Caco-2 (cell line): ENCODE measurements at regions not wholly inside any gene's neighbourhood (a gene's known extent, or its start where the extent isn't known, plus 50 kb on each side); places are given as distances from the start of the nearest gene placed in this dataset.

Source experiments
- BruUV-seq: library from RNA; stranded (reverse); fragments of 400-500 nt; replicated peaks from 2 replicates; lab custom pipeline; 2021; lab: Mats Ljungman, UMichigan
- CTCF ChIA-PET: fragments of 300-600 bp; sonication (Branson Sonifier 250); formaldehyde crosslinking; loops from one replicate; lab custom pipeline; 2022; ENCODE audit warnings: antibody characterized with exemption; lab: Charles Lee
- POLR2A ChIA-PET: fragments of 300-600 bp; sonication (Branson Sonifier 250); formaldehyde crosslinking; loops from one replicate; lab custom pipeline; 2022; ENCODE audit warnings: antibody characterized with exemption; lab: Charles Lee
- DNase-seq, 2 experiments: peaks; one replicate each; pipeline versions ENCODE4 v3.0.0 to v3.0.0-alpha.2; 2020 to 2022
- H3K27me3 ChIP-seq: replicated peaks from 2 replicates; pipeline ENCODE4 v1.6.0; 2011; ENCODE audit warnings: low read length; ENCODE audit not compliant: control insufficient read depth, insufficient read depth
- H3K36me3 ChIP-seq: 2 replicates; pipeline ENCODE4 v1.5.1; 2011; ENCODE audit warnings: low read length; ENCODE audit not compliant: control insufficient read depth, insufficient read depth
- H3K4me1 ChIP-seq: fragments of 250-450 bp; sonication (Bioruptor Pico); 2 replicates; pipeline ENCODE4 v1.5.1; 2020; ENCODE audit warnings: mild to moderate bottlenecking
- H3K4me3 ChIP-seq: 2 replicates; pipeline ENCODE4 v1.5.1; 2011; ENCODE audit warnings: low read depth, mild to moderate bottlenecking, control low read depth, low read length
- H3K9me3 ChIP-seq: fragments of 250-450 bp; sonication (Bioruptor Pico); 2 replicates; pipeline ENCODE4 v1.5.1; 2020; ENCODE audit warnings: mild to moderate bottlenecking, moderate library complexity
- H3K27ac Mint-ChIP-seq: one replicate; pipeline ENCODE4 v1.8.0; 2022; ENCODE audit warnings: mixed read lengths; ENCODE audit not compliant: unreplicated experiment
- H3K27me3 Mint-ChIP-seq: one replicate; pipeline ENCODE4 v1.8.0; 2022; ENCODE audit warnings: mixed read lengths; ENCODE audit not compliant: insufficient read depth, unreplicated experiment
- H3K36me3 Mint-ChIP-seq: one replicate; pipeline ENCODE4 v1.8.0; 2022; ENCODE audit warnings: mild to moderate bottlenecking, mixed read lengths; ENCODE audit not compliant: insufficient read depth, unreplicated experiment
- H3K4me1 Mint-ChIP-seq: one replicate; pipeline ENCODE4 v1.8.0; 2022; ENCODE audit warnings: low read depth, mixed read lengths; ENCODE audit not compliant: unreplicated experiment
- H3K4me3 Mint-ChIP-seq: one replicate; pipeline ENCODE4 v1.8.0; 2022; ENCODE audit warnings: mild to moderate bottlenecking, moderate library complexity, mixed read lengths; ENCODE audit not compliant: unreplicated experiment
- H3K9me3 Mint-ChIP-seq: one replicate; pipeline ENCODE4 v1.8.0; 2022; ENCODE audit warnings: mixed read lengths; ENCODE audit not compliant: unreplicated experiment
- CTCF ChIP-seq, 2 experiments: fragments of 200-600 bp in 1 of 2; IDR thresholded peaks; 1 replicate in 1 of 2; 2 replicates in 1 of 2; pipeline versions ENCODE4 v1.5.1 to v1.8.0; 2011 to 2022; ENCODE audit warnings: antibody characterized with exemption in 1 of 2, control low read depth in 1 of 2, inconsistent platforms in 1 of 2, low read depth in 1 of 2, low read length in 1 of 2, mild to moderate bottlenecking in 1 of 2, moderate library complexity in 1 of 2; ENCODE audit not compliant: insufficient read depth in 1 of 2, severe bottlenecking in 1 of 2, unreplicated experiment in 1 of 2
- intact Hi-C: fragments of 100-400 bp; cut with micrococcal nuclease; formaldehyde crosslinking; loops from one replicate; pipeline ENCODE4 v1.10.0; 2022; ENCODE audit not compliant: unreplicated experiment

GRCh38 chr4:138800421-138800820, 215.2 kb upstream of the NOCT start:
- Histone ChIP-seq H3K27me3 (no peaks in the 10 kb centered on the region), H3K9me3 (no peaks in the 10 kb centered on the region), H3K36me3 (no peaks in the 10 kb centered on the region), H3K4me1 (peaks cover 19% of the 10 kb centered on the region), H3K4me3 (no peak overlapping the region)
- Mint-ChIP-seq H3K27ac (no peak overlapping the region), H3K27me3 (no peaks in the 10 kb centered on the region), H3K4me3 (no peak overlapping the region), H3K4me1 (peaks cover 14% of the 10 kb centered on the region), H3K9me3 (no peaks in the 10 kb centered on the region), H3K36me3 (no peaks in the 10 kb centered on the region)
- no peak for TF ChIP-seq CTCF (IDR thresholded peaks at IDR 0.05; ENCODE audit: insufficient read depth in 1 of 2, low read depth in 1 of 2, low read length in 1 of 2, severe bottlenecking in 1 of 2, unreplicated experiment in 1 of 2)
- ChIA-PET POLR2A (no interaction called here), CTCF (no interaction called here)
- no peak for DNase-seq
- BruUV-seq: no TSS peak
- intact Hi-C loops: no loop called here

GRCh38 chr4:138798404-138798803, 217.2 kb upstream of the NOCT start:
- intact Hi-C loops: no loop called here
- ChIA-PET POLR2A (no interaction called here), CTCF (interaction anchor here (0.6 kb wide), 1 partner anchor 542 kb away, joined by 3 read pairs; no protein-coding TSS in a partner anchor)
- peaks cover 5% of the 10 kb centered on the region for H3K4me1 ChIP-seq
- no peak overlapping the region for H3K4me3 ChIP-seq
- Mint-ChIP-seq H3K9me3 (no peaks in the 10 kb centered on the region), H3K27me3 (no peaks in the 10 kb centered on the region), H3K27ac (no peak overlapping the region), H3K4me1 (peaks cover 8% of the 10 kb centered on the region), H3K36me3 (no peaks in the 10 kb centered on the region), H3K4me3 (no peak overlapping the region)
- BruUV-seq: no TSS peak
- DNase-seq: no peak
- no peak for TF ChIP-seq CTCF (IDR thresholded peaks at IDR 0.05; ENCODE audit: insufficient read depth in 1 of 2, low read depth in 1 of 2, low read length in 1 of 2, severe bottlenecking in 1 of 2, unreplicated experiment in 1 of 2)
- H3K27me3 ChIP-seq: no peaks in the 10 kb centered on the region
- H3K9me3 ChIP-seq: no peaks in the 10 kb centered on the region
- no peaks in the 10 kb centered on the region for H3K36me3 ChIP-seq

- no TSS peak for BruUV-seq
- Mint-ChIP-seq H3K4me1 (peaks cover 8% of the 10 kb centered on the region), H3K27ac (no peak overlapping the region), H3K9me3 (no peaks in the 10 kb centered on the region), H3K27me3 (no peaks in the 10 kb centered on the region), H3K4me3 (no peak overlapping the region), H3K36me3 (no peaks in the 10 kb centered on the region)
- DNase-seq: no peak
- ChIA-PET CTCF (no interaction called here), POLR2A (no interaction called here)
- Histone ChIP-seq H3K27me3 (no peaks in the 10 kb centered on the region), H3K9me3 (no peaks in the 10 kb centered on the region), H3K4me3 (no peak overlapping the region), H3K4me1 (no peaks in the 10 kb centered on the region), H3K36me3 (no peaks in the 10 kb centered on the region)
- intact Hi-C loops: no loop called here
- TF ChIP-seq CTCF (IDR thresholded peaks at IDR 0.05; ENCODE audit: insufficient read depth in 1 of 2, low read depth in 1 of 2, low read length in 1 of 2, severe bottlenecking in 1 of 2, unreplicated experiment in 1 of 2): no peak
These were observed 217.9 kb upstream of the NOCT start for GRCh38 chr4:138797646-138798045.
